T-helper 17 cell (primary cell): ENCODE measurements at regions not wholly inside any gene's neighbourhood (a gene's known extent, or its start where the extent isn't known, plus 50 kb on each side); places are given as distances from the start of the nearest gene placed in this dataset.

Experiments
- ATAC-seq: fragments of 150-1000 bp; cut with Tn5 transposase; 2 replicates; pipeline ENCODE4 v1.10.0; 2021; ENCODE audit warnings: mild to moderate bottlenecking, moderate library complexity
- DNase-seq, 3 donors: peaks; one replicate each; pipeline versions ENCODE4 v3.0.0 to v3.0.0-alpha.2; 2020 to 2021
- H3K9me3 ChIP-seq: one replicate; pipeline ENCODE4 v1.7.0; 2013; ENCODE audit warnings: low read length, mild to moderate bottlenecking; ENCODE audit not compliant: control insufficient read depth, poor library complexity, severe bottlenecking
- H3K27ac Mint-ChIP-seq: one replicate; pipeline ENCODE4 v1.8.0; 2022; ENCODE audit warnings: mild to moderate bottlenecking, moderate library complexity, mixed read lengths
- H3K27me3 Mint-ChIP-seq: one replicate; pipeline ENCODE4 v1.8.0; 2022; ENCODE audit warnings: mixed read lengths
- H3K36me3 Mint-ChIP-seq: one replicate; pipeline ENCODE4 v1.8.0; 2022; ENCODE audit warnings: low read depth, mixed read lengths
- H3K4me1 Mint-ChIP-seq: one replicate; pipeline ENCODE4 v1.8.0; 2022; ENCODE audit warnings: mild to moderate bottlenecking, mixed read lengths
- H3K4me3 Mint-ChIP-seq: one replicate; pipeline ENCODE4 v1.8.0; 2022; ENCODE audit warnings: mild to moderate bottlenecking, moderate library complexity, mixed read lengths

GRCh38 chr18:41732356-41732755, 222.7 kb upstream of the PIK3C3 start:
- no peak overlapping the region for H3K27ac Mint-ChIP-seq
- DNase-seq (no peak), ATAC-seq (no peak)
- H3K4me3 Mint-ChIP-seq = no peak overlapping the region
- H3K4me1 Mint-ChIP-seq = no peaks in the 10 kb centered on the region
- no peaks in the 10 kb centered on the region for H3K9me3 ChIP-seq
- no peaks in the 10 kb centered on the region for H3K36me3 Mint-ChIP-seq
- H3K27me3 Mint-ChIP-seq = no peaks in the 10 kb centered on the region

- H3K4me3 Mint-ChIP-seq = no peak overlapping the region
- DNase-seq (no peak), ATAC-seq (no peak)
- no peaks in the 10 kb centered on the region for H3K9me3 ChIP-seq
- no peaks in the 10 kb centered on the region for H3K36me3 Mint-ChIP-seq
- H3K27ac Mint-ChIP-seq = no peak overlapping the region
- no peaks in the 10 kb centered on the region for H3K27me3 Mint-ChIP-seq
- no peaks in the 10 kb centered on the region for H3K4me1 Mint-ChIP-seq
Measured at GRCh38 chr18:41731884-41732283, 223.2 kb upstream of the PIK3C3 start.

GRCh38 chr18:41724195-41724594, 230.8 kb upstream of the PIK3C3 start:
- Mint-ChIP-seq H3K36me3 (no peaks in the 10 kb centered on the region), H3K27ac (no peak overlapping the region), H3K4me1 (no peaks in the 10 kb centered on the region), H3K27me3 (no peaks in the 10 kb centered on the region), H3K4me3 (no peak overlapping the region)
- H3K9me3 ChIP-seq = no peaks in the 10 kb centered on the region
- DNase-seq (no peak), ATAC-seq (no peak)

DNA sequence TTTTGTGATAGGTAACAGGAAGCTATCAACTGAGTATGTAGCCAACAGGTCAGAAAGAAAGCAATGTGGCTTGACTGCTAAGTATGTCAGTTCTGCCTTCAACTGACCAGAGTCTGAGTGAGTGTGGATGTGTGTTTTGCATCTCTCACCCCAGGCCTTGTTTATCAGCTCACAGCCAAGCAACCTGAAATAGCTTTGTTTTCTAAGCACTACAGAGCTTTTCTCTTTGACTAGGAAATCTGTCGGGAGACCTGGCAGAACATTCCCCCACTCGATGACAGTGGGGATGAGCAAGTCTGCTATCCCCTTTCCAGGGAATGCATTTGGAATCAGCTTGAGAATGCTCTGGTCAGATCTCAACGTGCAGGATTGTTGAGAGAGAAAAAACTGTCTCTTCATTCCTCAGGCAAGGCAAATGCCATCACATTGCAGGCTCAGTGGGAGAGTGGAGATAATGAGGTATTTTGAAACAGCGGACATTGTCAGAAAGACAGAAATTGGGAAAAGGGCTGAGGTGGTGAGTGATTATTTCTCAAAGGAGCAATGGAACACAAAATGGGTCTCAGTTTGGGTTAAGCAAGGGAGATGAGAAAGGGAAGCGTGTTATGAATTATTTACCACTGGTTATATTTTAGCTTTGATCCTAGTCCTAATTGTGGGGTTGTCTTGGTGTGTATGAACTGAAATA, 233.8 kb upstream of the PIK3C3 start:
- DNase-seq (no peak), ATAC-seq (no peak)
- Mint-ChIP-seq H3K27ac (no peak overlapping the region), H3K4me3 (no peak overlapping the region), H3K27me3 (no peaks in the 10 kb centered on the region), H3K4me1 (no peaks in the 10 kb centered on the region), H3K36me3 (no peaks in the 10 kb centered on the region)
- no peaks in the 10 kb centered on the region for H3K9me3 ChIP-seq

DNA sequence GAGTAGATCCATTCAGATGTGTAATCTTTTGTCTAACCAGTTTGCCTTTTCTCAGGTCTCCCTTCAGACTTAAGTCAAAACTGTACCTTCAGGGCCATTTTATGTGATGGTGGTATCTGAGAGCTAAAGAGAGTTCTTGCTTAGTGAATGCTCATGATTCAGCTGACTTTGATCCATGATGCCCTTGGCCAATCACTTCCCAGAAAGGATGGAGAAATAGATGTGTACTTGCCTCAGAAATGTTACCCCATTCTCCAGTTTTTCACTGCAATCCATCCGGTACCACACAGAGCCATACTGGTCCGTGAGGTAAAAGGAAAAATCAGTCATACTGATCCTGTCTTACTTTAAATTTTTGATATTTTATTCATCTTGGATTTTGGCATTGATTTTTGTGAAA, 234.8 kb upstream of the PIK3C3 start:
- H3K27me3 Mint-ChIP-seq = no peaks in the 10 kb centered on the region
- no peaks in the 10 kb centered on the region for H3K9me3 ChIP-seq
- H3K4me1 Mint-ChIP-seq = no peaks in the 10 kb centered on the region
- no peak overlapping the region for H3K27ac Mint-ChIP-seq
- no peak for DNase-seq
- no peaks in the 10 kb centered on the region for H3K36me3 Mint-ChIP-seq
- no peak overlapping the region for H3K4me3 Mint-ChIP-seq
- ATAC-seq = no peak

DNA sequence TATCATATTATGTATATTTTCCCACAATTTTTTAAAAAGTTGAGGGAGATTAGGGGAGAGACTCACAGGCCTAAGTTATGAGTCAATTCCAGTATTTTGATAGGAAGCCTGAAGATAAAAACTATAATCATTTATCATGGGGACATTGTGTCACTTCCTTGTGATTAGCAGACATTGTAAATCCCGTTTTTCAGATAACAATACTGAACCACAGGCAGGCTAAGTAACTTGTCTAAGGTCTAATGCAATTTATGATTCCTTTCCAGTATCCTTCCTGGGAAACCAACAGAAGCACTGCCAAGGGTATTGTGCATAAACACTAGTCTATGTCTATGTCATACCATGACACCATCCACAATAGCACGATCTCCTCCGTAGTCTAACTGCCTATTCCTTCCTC, 235.2 kb upstream of the PIK3C3 start:
- Mint-ChIP-seq H3K27ac (no peak overlapping the region), H3K4me1 (no peaks in the 10 kb centered on the region), H3K4me3 (no peak overlapping the region), H3K36me3 (no peaks in the 10 kb centered on the region), H3K27me3 (no peaks in the 10 kb centered on the region)
- H3K9me3 ChIP-seq = no peaks in the 10 kb centered on the region
- DNase-seq (no peak), ATAC-seq (no peak)

DNA sequence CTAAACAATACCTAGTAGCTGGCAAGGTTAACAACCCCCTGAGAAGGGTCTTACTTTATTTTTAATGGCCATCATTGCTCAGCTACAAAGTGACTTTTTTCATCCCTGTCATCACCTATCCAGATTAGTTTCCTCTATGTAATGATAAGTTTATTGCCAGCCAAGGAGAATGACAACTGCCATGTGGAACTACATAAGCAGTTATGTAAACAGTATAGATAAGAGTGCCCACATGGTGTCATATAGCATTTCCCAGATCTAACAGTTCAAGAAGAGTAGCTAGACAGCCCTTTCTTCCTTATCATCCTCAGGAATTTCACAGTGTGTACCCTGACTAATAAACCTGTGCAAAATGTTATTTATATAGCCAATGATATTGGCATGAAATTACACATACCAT, 240.2 kb upstream of the PIK3C3 start:
- no peaks in the 10 kb centered on the region for H3K36me3 Mint-ChIP-seq
- ATAC-seq (no peak), DNase-seq (no peak)
- no peaks in the 10 kb centered on the region for H3K4me1 Mint-ChIP-seq
- no peak overlapping the region for H3K27ac Mint-ChIP-seq
- no peaks in the 10 kb centered on the region for H3K9me3 ChIP-seq
- no peaks in the 10 kb centered on the region for H3K27me3 Mint-ChIP-seq
- H3K4me3 Mint-ChIP-seq = no peak overlapping the region

GRCh38 chr18:41713969-41714825, 240.8 kb upstream of the PIK3C3 start:
- DNase-seq (no peak), ATAC-seq (no peak)
- Mint-ChIP-seq H3K4me1 (no peaks in the 10 kb centered on the region), H3K27me3 (no peaks in the 10 kb centered on the region), H3K27ac (no peak overlapping the region), H3K36me3 (no peaks in the 10 kb centered on the region), H3K4me3 (no peak overlapping the region)
- no peaks in the 10 kb centered on the region for H3K9me3 ChIP-seq

DNA sequence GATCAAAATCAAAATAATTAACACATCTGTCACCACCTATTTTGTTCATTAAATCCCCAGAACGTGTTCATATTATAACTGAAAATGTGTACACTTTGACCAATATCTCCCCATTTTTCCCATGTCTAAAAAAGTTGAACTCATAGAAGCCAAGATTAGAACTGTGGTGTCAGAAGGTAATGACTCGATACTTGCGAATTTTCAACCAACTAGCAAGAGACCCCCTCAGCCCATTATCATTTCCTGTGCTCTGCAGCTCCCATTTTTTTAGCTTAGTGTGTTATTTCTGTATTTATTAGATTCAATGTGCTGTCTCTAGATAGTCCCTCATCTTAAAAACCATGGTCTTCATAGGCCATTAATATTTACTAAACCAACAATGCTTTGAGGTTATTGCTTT, 248.7 kb upstream of the PIK3C3 start:
- DNase-seq (no peak), ATAC-seq (no peak)
- H3K4me1 Mint-ChIP-seq = no peaks in the 10 kb centered on the region
- no peaks in the 10 kb centered on the region for H3K27me3 Mint-ChIP-seq
- H3K9me3 ChIP-seq = no peaks in the 10 kb centered on the region
- H3K27ac Mint-ChIP-seq = no peak overlapping the region
- H3K36me3 Mint-ChIP-seq = no peaks in the 10 kb centered on the region
- H3K4me3 Mint-ChIP-seq = no peak overlapping the region

DNA sequence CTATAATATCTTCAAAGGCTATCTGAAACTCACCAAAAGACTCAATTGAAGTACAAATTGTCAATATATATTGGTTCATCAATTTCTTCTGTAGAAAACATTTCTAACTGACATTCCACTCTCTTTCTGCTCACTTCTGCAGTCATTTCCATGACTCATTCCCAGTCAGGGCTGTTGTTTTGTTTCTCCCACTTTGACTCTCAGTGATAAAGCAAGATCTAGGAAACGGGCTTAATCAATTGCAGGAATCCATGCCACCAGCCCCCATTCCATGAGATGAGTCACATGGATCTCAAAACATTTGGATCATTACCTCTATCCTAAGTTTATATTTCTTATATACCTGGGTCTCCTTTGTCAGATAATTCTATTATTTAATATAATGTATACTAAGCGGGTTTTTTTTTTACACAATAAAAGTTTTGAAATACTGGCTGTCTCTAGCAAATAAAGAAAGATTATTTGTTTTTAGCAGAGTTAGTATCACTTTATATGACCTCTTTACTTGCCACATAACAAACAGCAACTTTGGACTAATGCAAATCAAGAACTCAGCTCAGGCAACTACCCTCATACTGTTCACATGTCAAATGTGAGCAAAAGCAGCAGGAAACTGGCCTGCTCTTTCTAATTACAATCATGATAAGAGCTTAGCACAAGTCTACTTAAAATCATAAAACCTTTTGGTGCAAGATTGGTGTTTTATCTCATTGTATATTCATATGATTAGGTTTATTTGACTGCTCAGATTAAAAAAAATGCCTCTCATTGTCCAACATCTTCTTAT, 251.1 kb upstream of the PIK3C3 start:
- Mint-ChIP-seq H3K27ac (no peak overlapping the region), H3K4me3 (no peak overlapping the region), H3K27me3 (no peaks in the 10 kb centered on the region), H3K4me1 (no peaks in the 10 kb centered on the region), H3K36me3 (no peaks in the 10 kb centered on the region)
- no peaks in the 10 kb centered on the region for H3K9me3 ChIP-seq
- DNase-seq (no peak), ATAC-seq (no peak)

GRCh38 chr18:41700416-41700815, 254.6 kb upstream of the PIK3C3 start:
- DNase-seq = no peak
- no peaks in the 10 kb centered on the region for H3K4me1 Mint-ChIP-seq
- H3K27ac Mint-ChIP-seq = no peak overlapping the region
- H3K9me3 ChIP-seq = no peaks in the 10 kb centered on the region
- no peaks in the 10 kb centered on the region for H3K36me3 Mint-ChIP-seq
- no peak for ATAC-seq
- H3K4me3 Mint-ChIP-seq = no peak overlapping the region
- H3K27me3 Mint-ChIP-seq = no peaks in the 10 kb centered on the region

DNA sequence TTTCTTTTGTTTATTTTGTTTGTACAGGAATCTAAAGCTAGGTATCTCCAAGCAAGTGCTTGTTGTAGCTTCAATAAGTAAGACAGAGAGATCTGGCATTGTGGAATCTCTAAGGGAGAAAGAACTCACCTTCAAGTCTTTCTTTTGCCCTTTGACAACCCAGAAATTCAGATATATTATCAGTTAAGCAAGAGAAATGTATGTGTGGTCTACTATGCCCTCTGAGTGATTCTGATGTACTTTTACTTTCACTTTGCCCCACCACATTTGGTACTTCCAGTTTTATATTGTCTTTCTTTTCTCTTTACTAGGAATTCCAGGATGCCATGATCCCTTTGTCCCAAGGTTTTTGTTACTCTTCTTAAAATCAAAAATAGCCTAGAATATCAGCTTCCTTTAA, 259.6 kb upstream of the PIK3C3 start:
- Mint-ChIP-seq H3K4me1 (no peaks in the 10 kb centered on the region), H3K4me3 (peak overlapping the region; percentile 63), H3K27ac (peak overlapping the region; percentile 1), H3K27me3 (no peaks in the 10 kb centered on the region), H3K36me3 (no peaks in the 10 kb centered on the region)
- DNase-seq (no peak), ATAC-seq (no peak)
- H3K9me3 ChIP-seq = no peaks in the 10 kb centered on the region

GRCh38 chr18:41693008-41693407, 262.0 kb upstream of the PIK3C3 start:
- H3K36me3 Mint-ChIP-seq = no peaks in the 10 kb centered on the region
- ATAC-seq = no peak

More at GRCh38 chr18:41693008-41693407, 262.0 kb upstream of the PIK3C3 start:
- H3K9me3 ChIP-seq = no peaks in the 10 kb centered on the region
- Mint-ChIP-seq H3K4me3 (no peak overlapping the region), H3K27me3 (no peaks in the 10 kb centered on the region), H3K27ac (no peak overlapping the region), H3K4me1 (no peaks in the 10 kb centered on the region)
- no peak for DNase-seq
